ENCODE measurements at regions not wholly inside any gene's neighbourhood (a gene's known extent, or its start where the extent isn't known, plus 50 kb on each side); places are given as distances from the start of the nearest gene placed in this dataset.
"Not testable (repeated sequence)": the region's sequence is repeated elsewhere in the genome, so short reads cannot be mapped to it uniquely, and the experiment has no call there.

DNA sequence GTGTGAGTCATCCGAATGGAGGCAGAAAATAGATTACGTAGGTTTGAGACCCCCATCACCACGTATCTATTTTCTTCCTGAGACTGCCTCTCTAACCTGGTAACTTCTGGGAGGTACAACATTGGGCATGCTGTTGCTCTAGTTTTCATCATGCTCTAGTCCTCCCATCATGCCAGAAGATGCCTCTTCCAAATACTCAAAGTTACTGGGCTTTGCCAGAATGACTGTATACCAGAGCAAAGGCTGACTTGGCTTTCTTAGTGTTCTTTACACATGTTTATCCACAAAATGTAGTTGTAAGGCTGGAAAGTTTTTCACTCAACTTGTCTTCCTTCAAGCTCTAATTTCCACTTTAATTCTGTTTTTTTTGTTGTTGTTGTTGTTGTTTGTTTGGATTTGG, 370.5 kb downstream of the MDFIC start:
- Histone ChIP-seq H3K4me1 (ENCODE audit: control insufficient read depth in 1 of 2, insufficient read depth in 2 of 2, low read length in 2 of 2) (no peaks in the 10 kb centered on the region), H3K36me3 (ENCODE audit: control insufficient read depth in 1 of 2, insufficient read depth in 2 of 2, low read length in 2 of 2) (no peaks in the 10 kb centered on the region), H3K14ac (ENCODE audit: low read length) (no peak overlapping the region), H4K8ac (ENCODE audit: low read depth, low read length) (no peak overlapping the region), H3K18ac (ENCODE audit: low read length) (no peak overlapping the region), H3K4ac (ENCODE audit: low read depth, low read length) (no peak overlapping the region), H3K9me3 (ENCODE audit: insufficient read depth, low read depth, low read length) (no peaks in the 10 kb centered on the region), H4K12ac (ENCODE audit: low read depth, low read length) (no peak overlapping the region), H2BK12ac (ENCODE audit: low read length) (no peak overlapping the region), H3K27ac (ENCODE audit: low read depth, low read length) (no peak overlapping the region), H3K79me1 (ENCODE audit: low read length) (no peaks in the 10 kb centered on the region), H3K4me3 (ENCODE audit: low read depth, low read length) (no peak overlapping the region), H3K9ac (ENCODE audit: low read length) (no peak overlapping the region), H2BK120ac (ENCODE audit: insufficient read depth, low read length, poor library complexity) (no peak overlapping the region), H3K27me3 (ENCODE audit: insufficient read depth, low read length) (no peaks in the 10 kb centered on the region), H2AK5ac (ENCODE audit: low read length) (no peak overlapping the region), H3K23ac (ENCODE audit: low read length) (no peak overlapping the region), H3K4me2 (ENCODE audit: low read length) (no peak overlapping the region), H2BK5ac (ENCODE audit: low read depth, low read length, poor library complexity) (no peak overlapping the region), H4K91ac (ENCODE audit: low read depth, low read length) (no peak overlapping the region), H2AFZ (ENCODE audit: insufficient read depth, low read length, poor library complexity) (no peak overlapping the region), H3K79me2 (ENCODE audit: control insufficient read depth, insufficient read depth, low read length, poor library complexity) (no peaks in the 10 kb centered on the region)
- DNase-seq = no peak
- no CpG with 5 or more reads among the region's 3 CpGs for WGBS (ENCODE audit: extremely low coverage, insufficient coverage, insufficient read length)

DNA sequence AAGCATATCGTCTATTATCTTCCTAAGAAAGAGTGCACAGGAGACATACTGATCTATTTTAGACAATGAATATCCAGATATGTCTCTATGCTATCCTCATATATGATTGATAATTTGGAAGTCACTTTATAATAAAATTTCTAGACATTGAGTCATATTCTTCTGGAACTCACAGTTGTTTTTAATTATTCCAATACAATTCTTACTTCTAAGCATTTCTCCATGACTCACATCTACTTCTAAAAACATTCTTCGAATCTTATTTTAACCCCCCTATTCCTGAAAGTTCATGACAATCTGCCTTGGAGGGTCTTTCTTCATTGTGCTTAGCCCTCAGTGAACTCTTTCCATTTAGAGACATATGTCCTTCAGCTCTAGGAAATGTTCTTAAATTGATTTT, 368.1 kb downstream of the MDFIC start:
- no peak overlapping the region for H3K4ac ChIP-seq (ENCODE audit: low read depth, low read length)
- H4K91ac ChIP-seq (ENCODE audit: low read depth, low read length) = no peak overlapping the region
- H3K27me3 ChIP-seq (ENCODE audit: insufficient read depth, low read length) = no peaks in the 10 kb centered on the region
- WGBS (ENCODE audit: extremely low coverage, insufficient coverage, insufficient read length) = 100% methylated on average over 1 of the region's 2 CpGs
- no peak overlapping the region for H3K9ac ChIP-seq (ENCODE audit: low read length)
- no peak overlapping the region for H2BK12ac ChIP-seq (ENCODE audit: low read length)
- H3K79me2 ChIP-seq (ENCODE audit: control insufficient read depth, insufficient read depth, low read length, poor library complexity) = no peaks in the 10 kb centered on the region
- no peak overlapping the region for H4K12ac ChIP-seq (ENCODE audit: low read depth, low read length)
- no peak overlapping the region for H3K27ac ChIP-seq (ENCODE audit: low read depth, low read length)
- no peak overlapping the region for H2AK5ac ChIP-seq (ENCODE audit: low read length)
- no peaks in the 10 kb centered on the region for H3K36me3 ChIP-seq (ENCODE audit: control insufficient read depth in 1 of 2, insufficient read depth in 2 of 2, low read length in 2 of 2)
- no peak overlapping the region for H2BK5ac ChIP-seq (ENCODE audit: low read depth, low read length, poor library complexity)
- no peak overlapping the region for H2AFZ ChIP-seq (ENCODE audit: insufficient read depth, low read length, poor library complexity)
- no peak overlapping the region for H3K23ac ChIP-seq (ENCODE audit: low read length)
- H3K18ac ChIP-seq (ENCODE audit: low read length) = no peak overlapping the region
- H4K8ac ChIP-seq (ENCODE audit: low read depth, low read length) = no peak overlapping the region
- no peak overlapping the region for H3K14ac ChIP-seq (ENCODE audit: low read length)
- no peaks in the 10 kb centered on the region for H3K79me1 ChIP-seq (ENCODE audit: low read length)
- no peak for DNase-seq
- no peaks in the 10 kb centered on the region for H3K4me1 ChIP-seq (ENCODE audit: control insufficient read depth in 1 of 2, insufficient read depth in 2 of 2, low read length in 2 of 2)
- H3K4me3 ChIP-seq (ENCODE audit: low read depth, low read length) = no peak overlapping the region
- no peak overlapping the region for H2BK120ac ChIP-seq (ENCODE audit: insufficient read depth, low read length, poor library complexity)
- no peaks in the 10 kb centered on the region for H3K9me3 ChIP-seq (ENCODE audit: insufficient read depth, low read depth, low read length)
- H3K4me2 ChIP-seq (ENCODE audit: low read length) = no peak overlapping the region

DNA sequence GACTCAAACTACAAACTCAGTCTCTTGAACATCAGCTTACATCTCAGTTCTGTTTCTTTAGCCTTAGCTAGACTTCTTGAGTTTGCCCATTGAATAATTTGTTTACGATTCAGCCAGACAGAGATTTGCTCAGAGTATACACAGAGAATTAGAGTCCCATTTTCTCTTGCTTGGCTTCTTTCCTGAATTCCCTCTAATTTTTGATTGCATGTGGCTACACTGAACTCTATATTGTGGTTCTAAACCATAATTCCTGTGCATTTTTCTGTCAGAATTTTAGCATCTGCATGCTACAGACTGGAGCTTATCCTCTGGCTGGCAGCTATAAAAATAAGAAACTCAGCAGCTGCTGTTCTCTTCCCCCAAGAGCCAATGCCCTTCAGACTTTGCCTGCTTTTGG, 354.9 kb downstream of the MDFIC start:
- H3K36me3 ChIP-seq (ENCODE audit: control insufficient read depth in 1 of 2, insufficient read depth in 2 of 2, low read length in 2 of 2) = no peaks in the 10 kb centered on the region
- H3K9me3 ChIP-seq (ENCODE audit: insufficient read depth, low read depth, low read length) = no peaks in the 10 kb centered on the region
- no peak overlapping the region for H2BK12ac ChIP-seq (ENCODE audit: low read length)
- no peak overlapping the region for H3K27ac ChIP-seq (ENCODE audit: low read depth, low read length)
- no peak overlapping the region for H2AK5ac ChIP-seq (ENCODE audit: low read length)
- H3K4me1 ChIP-seq (ENCODE audit: control insufficient read depth in 1 of 2, insufficient read depth in 2 of 2, low read length in 2 of 2) = no peaks in the 10 kb centered on the region
- no peak overlapping the region for H3K4ac ChIP-seq (ENCODE audit: low read depth, low read length)
- H4K12ac ChIP-seq (ENCODE audit: low read depth, low read length) = no peak overlapping the region
- H3K4me2 ChIP-seq (ENCODE audit: low read length) = no peak overlapping the region
- no peak overlapping the region for H4K91ac ChIP-seq (ENCODE audit: low read depth, low read length)
- no peak overlapping the region for H4K8ac ChIP-seq (ENCODE audit: low read depth, low read length)
- H2BK5ac ChIP-seq (ENCODE audit: low read depth, low read length, poor library complexity) = no peak overlapping the region
- H3K79me1 ChIP-seq (ENCODE audit: low read length) = no peaks in the 10 kb centered on the region
- no peak overlapping the region for H3K18ac ChIP-seq (ENCODE audit: low read length)
- H2AFZ ChIP-seq (ENCODE audit: insufficient read depth, low read length, poor library complexity) = no peak overlapping the region
- H3K4me3 ChIP-seq (ENCODE audit: low read depth, low read length) = no peak overlapping the region
- no peak overlapping the region for H3K23ac ChIP-seq (ENCODE audit: low read length)
- H3K9ac ChIP-seq (ENCODE audit: low read length) = no peak overlapping the region
- no CpG with 5 or more reads among the region's 1 CpG for WGBS (ENCODE audit: extremely low coverage, insufficient coverage, insufficient read length)
- H3K14ac ChIP-seq (ENCODE audit: low read length) = no peak overlapping the region
- no peaks in the 10 kb centered on the region for H3K27me3 ChIP-seq (ENCODE audit: insufficient read depth, low read length)
- no peak for DNase-seq
- no peak overlapping the region for H2BK120ac ChIP-seq (ENCODE audit: insufficient read depth, low read length, poor library complexity)
- no peaks in the 10 kb centered on the region for H3K79me2 ChIP-seq (ENCODE audit: control insufficient read depth, insufficient read depth, low read length, poor library complexity)

DNA sequence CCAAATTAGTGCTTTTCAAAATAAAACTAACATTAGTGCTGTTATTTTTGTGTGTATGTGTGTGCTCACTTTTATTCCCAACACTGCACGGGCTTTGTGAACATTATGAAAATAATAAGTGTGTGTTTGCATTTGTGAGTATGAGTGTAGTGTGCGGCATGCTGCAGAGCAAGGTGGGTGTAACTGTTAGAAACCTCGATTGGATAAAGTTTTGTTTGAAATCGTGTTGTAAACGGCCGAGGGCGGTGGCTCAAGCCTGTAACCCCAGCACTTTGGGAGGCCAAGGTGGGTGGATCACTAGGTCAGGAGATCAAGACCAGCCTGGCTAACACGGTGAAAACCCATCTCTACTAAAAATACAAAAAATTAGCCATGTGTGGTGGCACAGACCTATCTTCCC, 352.0 kb downstream of the MDFIC start:
- H3K9me3 ChIP-seq (ENCODE audit: insufficient read depth, low read depth, low read length); H3K36me3 ChIP-seq (ENCODE audit: control insufficient read depth in 1 of 2, insufficient read depth in 2 of 2, low read length in 2 of 2); H3K9ac ChIP-seq (ENCODE audit: low read length): not testable (repeated sequence)

More for the DNA sequence above, 352.0 kb downstream of the MDFIC start:
- not testable (repeated sequence) for H3K4me2 ChIP-seq (ENCODE audit: low read length); H4K91ac ChIP-seq (ENCODE audit: low read depth, low read length); H3K4me1 ChIP-seq (ENCODE audit: control insufficient read depth in 1 of 2, insufficient read depth in 2 of 2, low read length in 2 of 2); H3K4me3 ChIP-seq (ENCODE audit: low read depth, low read length); H4K8ac ChIP-seq (ENCODE audit: low read depth, low read length); H3K14ac ChIP-seq (ENCODE audit: low read length); H2BK120ac ChIP-seq (ENCODE audit: insufficient read depth, low read length, poor library complexity); H2BK5ac ChIP-seq (ENCODE audit: low read depth, low read length, poor library complexity); H3K27me3 ChIP-seq (ENCODE audit: insufficient read depth, low read length); H3K18ac ChIP-seq (ENCODE audit: low read length); H3K79me2 ChIP-seq (ENCODE audit: control insufficient read depth, insufficient read depth, low read length, poor library complexity); H2BK12ac ChIP-seq (ENCODE audit: low read length); H3K23ac ChIP-seq (ENCODE audit: low read length); H3K79me1 ChIP-seq (ENCODE audit: low read length); DNase-seq; H4K12ac ChIP-seq (ENCODE audit: low read depth, low read length); H3K4ac ChIP-seq (ENCODE audit: low read depth, low read length); H2AK5ac ChIP-seq (ENCODE audit: low read length); H3K27ac ChIP-seq (ENCODE audit: low read depth, low read length); H2AFZ ChIP-seq (ENCODE audit: insufficient read depth, low read length, poor library complexity)
- WGBS (ENCODE audit: extremely low coverage, insufficient coverage, insufficient read length) = no CpG with 5 or more reads among the region's 8 CpGs

Data from trophoblast cell (in vitro differentiated cells and primary cell).